HFF-Myc (cell line): ENCODE measurements at regions not wholly inside any gene's neighbourhood (a gene's known extent, or its start where the extent isn't known, plus 50 kb on each side); places are given as distances from the start of the nearest gene placed in this dataset.

Experiments used
- DNase-seq: peaks from one replicate; pipeline ENCODE4 v3.0.0-alpha.2; 2011; ENCODE audit warnings: low read depth; ENCODE audit errors: extremely low read depth
- H3K4me3 ChIP-seq: replicated peaks from 2 replicates; pipeline ENCODE4 v1.5.1; 2011; ENCODE audit warnings: low read depth, mild to moderate bottlenecking, control low read depth, low read length
- CTCF ChIP-seq: IDR thresholded peaks from 2 replicates; pipeline ENCODE4 v1.5.1; 2012; ENCODE audit warnings: mild to moderate bottlenecking, low read depth, low read length, control low read depth; ENCODE audit errors: missing control alignments

GRCh38 chr17:77266891-77267341 is 126.1 kb downstream of the SEC14L1 start:
- no peak for DNase-seq
- no peak overlapping the region for H3K4me3 ChIP-seq
- TF ChIP-seq CTCF = peak; percentile 46

GRCh38 chr17:77269696-77270681 is 129.2 kb downstream of the SEC14L1 start:
- no peak for TF ChIP-seq CTCF
- no peak overlapping the region for H3K4me3 ChIP-seq
- no peak for DNase-seq

GRCh38 chr17:77271411-77271810 is 130.6 kb downstream of the SEC14L1 start:
- no peak for DNase-seq
- H3K4me3 ChIP-seq = no peak overlapping the region
- no peak for TF ChIP-seq CTCF

GRCh38 chr17:77273397-77274085 is 132.8 kb downstream of the SEC14L1 start:
- no peak overlapping the region for H3K4me3 ChIP-seq
- DNase-seq = no peak
- TF ChIP-seq CTCF = no peak

GRCh38 chr17:77274096-77274845 is 133.5 kb downstream of the SEC14L1 start:
- DNase-seq = no peak

More at GRCh38 chr17:77274096-77274845, 133.5 kb downstream of the SEC14L1 start:
- no peak for TF ChIP-seq CTCF
- H3K4me3 ChIP-seq = no peak overlapping the region
